ENCODE measurements at regions not wholly inside any gene's neighbourhood (a gene's known extent, or its start where the extent isn't known, plus 50 kb on each side); places are given as distances from the start of the nearest gene placed in this dataset.
A peak's percentile ranks its signal among the peaks of the same experiment; 100 is the strongest.
"Not testable (repeated sequence)": the region's sequence is repeated elsewhere in the genome, so short reads cannot be mapped to it uniquely, and the experiment has no call there.

- DNase-seq (ENCODE audit: low spot score) = no peak
Observed at GRCh38 chr1:181216591-181216994, 128.1 kb downstream of the IER5 start.

GRCh38 chr1:181219938-181220337 lies 131.4 kb downstream of the IER5 start:
- DNase-seq (ENCODE audit: low spot score) (no peak), ATAC-seq (ENCODE audit: low read depth) (peak; percentile 71)
- no peaks in the 10 kb centered on the region for H3K27me3 ChIP-seq (ENCODE audit: insufficient read depth, poor library complexity, severe bottlenecking)

More at GRCh38 chr1:181216591-181216994, 128.1 kb downstream of the IER5 start:
- no peak overlapping the region for H3K4me3 ChIP-seq (ENCODE audit: severe bottlenecking)
- no peak for ATAC-seq (ENCODE audit: low read depth)
- TF ChIP-seq CTCF (IDR thresholded peaks at IDR 0.05; ENCODE audit: poor library complexity, severe bottlenecking) = no peak
- H3K9me3 ChIP-seq (ENCODE audit: severe bottlenecking) = no peaks in the 10 kb centered on the region
- no peaks in the 10 kb centered on the region for H3K36me3 ChIP-seq (ENCODE audit: low read depth)
- no peak overlapping the region for H3K27ac ChIP-seq (ENCODE audit: poor library complexity, severe bottlenecking)
- H3K4me1 ChIP-seq (ENCODE audit: insufficient read depth, poor library complexity, severe bottlenecking) = no peaks in the 10 kb centered on the region
- no peaks in the 10 kb centered on the region for H3K27me3 ChIP-seq (ENCODE audit: insufficient read depth, poor library complexity, severe bottlenecking)

GRCh38 chr1:181221078-181221477 lies 132.6 kb downstream of the IER5 start:
- Histone ChIP-seq H3K9me3 (ENCODE audit: severe bottlenecking) (no peaks in the 10 kb centered on the region), H3K27ac (ENCODE audit: poor library complexity, severe bottlenecking) (no peak overlapping the region), H3K4me3 (ENCODE audit: severe bottlenecking) (no peak overlapping the region), H3K36me3 (ENCODE audit: low read depth) (no peaks in the 10 kb centered on the region), H3K27me3 (ENCODE audit: insufficient read depth, poor library complexity, severe bottlenecking) (no peaks in the 10 kb centered on the region), H3K4me1 (ENCODE audit: insufficient read depth, poor library complexity, severe bottlenecking) (no peaks in the 10 kb centered on the region)
- DNase-seq (ENCODE audit: low spot score) (no peak), ATAC-seq (ENCODE audit: low read depth) (no peak)
- TF ChIP-seq CTCF (IDR thresholded peaks at IDR 0.05; ENCODE audit: poor library complexity, severe bottlenecking) = no peak

More at GRCh38 chr1:181219938-181220337, 131.4 kb downstream of the IER5 start:
- no peak overlapping the region for H3K4me3 ChIP-seq (ENCODE audit: severe bottlenecking)
- H3K4me1 ChIP-seq (ENCODE audit: insufficient read depth, poor library complexity, severe bottlenecking) = no peaks in the 10 kb centered on the region
- TF ChIP-seq CTCF (IDR thresholded peaks at IDR 0.05; ENCODE audit: poor library complexity, severe bottlenecking) = no peak
- H3K27ac ChIP-seq (ENCODE audit: poor library complexity, severe bottlenecking) = no peak overlapping the region
- H3K36me3 ChIP-seq (ENCODE audit: low read depth) = no peaks in the 10 kb centered on the region
- H3K9me3 ChIP-seq (ENCODE audit: severe bottlenecking) = no peaks in the 10 kb centered on the region

GRCh38 chr1:181222972-181223505 lies 134.5 kb downstream of the IER5 start:
- no peak for TF ChIP-seq CTCF (IDR thresholded peaks at IDR 0.05; ENCODE audit: poor library complexity, severe bottlenecking)
- Histone ChIP-seq H3K4me3 (ENCODE audit: severe bottlenecking) (no peak overlapping the region), H3K4me1 (ENCODE audit: insufficient read depth, poor library complexity, severe bottlenecking) (no peaks in the 10 kb centered on the region), H3K27me3 (ENCODE audit: insufficient read depth, poor library complexity, severe bottlenecking) (no peaks in the 10 kb centered on the region), H3K36me3 (ENCODE audit: low read depth) (no peaks in the 10 kb centered on the region), H3K9me3 (ENCODE audit: severe bottlenecking) (no peaks in the 10 kb centered on the region), H3K27ac (ENCODE audit: poor library complexity, severe bottlenecking) (no peak overlapping the region)
- ATAC-seq (ENCODE audit: low read depth) (no peak), DNase-seq (ENCODE audit: low spot score) (no peak)

- not testable (repeated sequence) for H3K4me3 ChIP-seq (ENCODE audit: severe bottlenecking); H3K27ac ChIP-seq (ENCODE audit: poor library complexity, severe bottlenecking); ATAC-seq (ENCODE audit: low read depth)
Observed at GRCh38 chr1:181226728-181227127, 138.2 kb downstream of the IER5 start.

More at GRCh38 chr1:181226728-181227127, 138.2 kb downstream of the IER5 start:
- not testable (repeated sequence) for H3K4me1 ChIP-seq (ENCODE audit: insufficient read depth, poor library complexity, severe bottlenecking); DNase-seq (ENCODE audit: low spot score); H3K36me3 ChIP-seq (ENCODE audit: low read depth); H3K9me3 ChIP-seq (ENCODE audit: severe bottlenecking); H3K27me3 ChIP-seq (ENCODE audit: insufficient read depth, poor library complexity, severe bottlenecking)
